Keratinocyte (primary cell): ENCODE measurements at regions not wholly inside any gene's neighbourhood (a gene's known extent, or its start where the extent isn't known, plus 50 kb on each side); places are given as distances from the start of the nearest gene placed in this dataset.

ENCODE experiments used
- DNase-seq: peaks from one replicate; pipeline ENCODE4 v3.0.0-alpha.2; 2011; ENCODE audit warnings: low read depth, missing footprints, low spot score
- FAIRE-seq: peaks from 2 replicates; lab custom pipeline; 2011; peaks lifted over from hg19 to GRCh38; lab: Jason Lieb, UNC
- H2AFZ ChIP-seq: 2 replicates; pipeline ENCODE4 v1.6.0; 2012; ENCODE audit warnings: low read length, control low read depth, inconsistent platforms; ENCODE audit not compliant: control insufficient read depth
- H3K27ac ChIP-seq: 2 replicates; pipeline ENCODE4 v1.5.1; 2011; ENCODE audit warnings: low read length; ENCODE audit not compliant: control insufficient read depth, insufficient read depth
- H3K27me3 ChIP-seq: 3 replicates; pipeline ENCODE4 v1.6.0; 2011; ENCODE audit warnings: low read length; ENCODE audit not compliant: control insufficient read depth, insufficient read depth; ENCODE audit errors: extremely low read depth
- H3K36me3 ChIP-seq, 2 experiments: 2 replicates in 1 of 2; 3 replicates in 1 of 2; pipeline ENCODE4 v1.5.1; 2011; ENCODE audit warnings: low read length in 2 of 2, mild to moderate bottlenecking in 1 of 2; ENCODE audit not compliant: control insufficient read depth in 2 of 2, insufficient read depth in 2 of 2; ENCODE audit errors: extremely low read depth in 1 of 2
- H3K4me1 ChIP-seq: 3 replicates; pipeline ENCODE4 v1.5.1; 2011; ENCODE audit warnings: low read length; ENCODE audit not compliant: control insufficient read depth, insufficient read depth; ENCODE audit errors: extremely low read depth
- H3K4me2 ChIP-seq: 3 replicates; pipeline ENCODE4 v1.6.0; 2011; ENCODE audit warnings: low read depth, low read length; ENCODE audit not compliant: control insufficient read depth, insufficient read depth; ENCODE audit errors: extremely low read depth
- H3K4me3 ChIP-seq, 3 experiments: fragments of 200-600 bp in 1 of 3; sonication (generic) in 1 of 3; 2 replicates in 2 of 3; 3 replicates in 1 of 3; pipeline ENCODE4 v1.5.1; 2011 to 2016; ENCODE audit warnings: low read length in 3 of 3, mild to moderate bottlenecking in 3 of 3, control low read depth in 2 of 3, inconsistent platforms in 1 of 3, low read depth in 1 of 3, mixed read lengths in 1 of 3, mixed run types in 1 of 3, moderate library complexity in 1 of 3; ENCODE audit not compliant: control insufficient read depth in 2 of 3, insufficient read depth in 2 of 3; ENCODE audit errors: extremely low read depth in 1 of 3
- H3K79me2 ChIP-seq: 2 replicates; pipeline ENCODE4 v1.6.0; 2012; ENCODE audit warnings: low read length; ENCODE audit not compliant: control insufficient read depth, insufficient read depth
- H3K9ac ChIP-seq: 3 replicates; pipeline ENCODE4 v1.6.0; 2011; ENCODE audit warnings: low read length; ENCODE audit not compliant: control insufficient read depth, insufficient read depth; ENCODE audit errors: extremely low read depth
- H3K9me1 ChIP-seq: 3 replicates; pipeline ENCODE4 v1.6.0; 2011; ENCODE audit warnings: low read length; ENCODE audit not compliant: control insufficient read depth, insufficient read depth; ENCODE audit errors: extremely low read depth
- H3K9me3 ChIP-seq: 2 replicates; pipeline ENCODE4 v1.5.1; 2012; ENCODE audit warnings: low read depth, low read length; ENCODE audit not compliant: control insufficient read depth
- H4K20me1 ChIP-seq: 3 replicates; pipeline ENCODE4 v1.6.0; 2011; ENCODE audit warnings: low read length; ENCODE audit not compliant: control insufficient read depth, insufficient read depth; ENCODE audit errors: extremely low read depth
- CTCF ChIP-seq, 3 experiments: IDR thresholded peaks in 1 of 3; conservative IDR thresholded peaks in 1 of 3; optimal IDR thresholded peaks in 1 of 3; 2 replicates in 2 of 3; 3 replicates in 1 of 3; pipeline versions ENCODE3 to v1.5.1; 2011; ENCODE audit warnings: low read length in 3 of 3, mild to moderate bottlenecking in 3 of 3, moderate library complexity in 2 of 3, control low read depth in 1 of 3, inconsistent platforms in 1 of 3; ENCODE audit not compliant: insufficient read depth in 2 of 3; ENCODE audit errors: extremely low read depth in 1 of 3
- EZH2 ChIP-seq: IDR thresholded peaks from one replicate; pipeline ENCODE4 v1.6.1; 2012; ENCODE audit warnings: inconsistent platforms, mild to moderate bottlenecking, low read length, moderate library complexity
- dilution Hi-C: fragments of 300-500 bp; cut with MboI; formaldehyde crosslinking; loops from one replicate; pipeline ENCODE4 v1.7.0; 2020; ENCODE audit warnings: low sequenced_read_pairs; ENCODE audit not compliant: extremely low pct_ligation_motif_present

- Histone ChIP-seq H3K9me1 (peaks cover 2% of the 10 kb centered on the region), H3K9me3 (no peaks in the 10 kb centered on the region), H3K4me2 (peak overlapping the region; percentile 52), H3K36me3 (no peaks in the 10 kb centered on the region), H3K4me1 (peaks cover 60% of the 10 kb centered on the region), H3K79me2 (no peaks in the 10 kb centered on the region), H2AFZ (peak overlapping the region; percentile 67), H3K4me3 (no peak overlapping the region), H3K9ac (peak overlapping the region; percentile 55), H3K27ac (peak overlapping the region; percentile 98), H4K20me1 (no peaks in the 10 kb centered on the region), H3K27me3 (no peaks in the 10 kb centered on the region)
- dilution Hi-C loops: no loop called here
- DNase-seq (no peak), FAIRE-seq (peak; percentile 92)
- TF ChIP-seq CTCF (optimal IDR thresholded peaks at IDR 0.05 in 1 of 3, IDR thresholded peaks at IDR 0.05 in 1 of 3, conservative IDR thresholded peaks at IDR 0.05 in 1 of 3; ENCODE audit: extremely low read depth in 1 of 3, insufficient read depth in 2 of 3, low read length in 3 of 3) (no peak), EZH2 (no peak)
Measured at GRCh38 chr1:209395169-209395568, 188.3 kb upstream of the CAMK1G start.

- Histone ChIP-seq H3K27me3 (no peaks in the 10 kb centered on the region), H3K79me2 (no peaks in the 10 kb centered on the region), H3K9ac (peak overlapping the region; percentile 71), H3K4me2 (peak overlapping the region; percentile 64), H3K9me1 (peaks cover 2% of the 10 kb centered on the region), H2AFZ (no peak overlapping the region), H3K4me3 (no peak overlapping the region), H3K27ac (peak overlapping the region; percentile 98), H3K9me3 (no peaks in the 10 kb centered on the region), H4K20me1 (no peaks in the 10 kb centered on the region), H3K4me1 (peaks cover 70% of the 10 kb centered on the region), H3K36me3 (no peaks in the 10 kb centered on the region)
- dilution Hi-C loops: no loop called here
- no peak for DNase-seq
- FAIRE-seq: no peak
- TF ChIP-seq EZH2 (no peak), CTCF (optimal IDR thresholded peaks at IDR 0.05 in 1 of 3, IDR thresholded peaks at IDR 0.05 in 1 of 3, conservative IDR thresholded peaks at IDR 0.05 in 1 of 3; ENCODE audit: extremely low read depth in 1 of 3, insufficient read depth in 2 of 3, low read length in 3 of 3) (no peak)
Measured at GRCh38 chr1:209397371-209397770, 186.1 kb upstream of the CAMK1G start.
